Hepatocyte (in vitro differentiated cells): ENCODE measurements at regions not wholly inside any gene's neighbourhood (a gene's known extent, or its start where the extent isn't known, plus 50 kb on each side); places are given as distances from the start of the nearest gene placed in this dataset.

Experiments
- DNase-seq: peaks from one replicate; pipeline ENCODE4 v3.0.0-alpha.2; 2016; ENCODE audit warnings: low spot score
- H2AFZ ChIP-seq: fragments of 200-600 bp; sonication (generic); 2 replicates; pipeline ENCODE4 v1.6.0; 2016; ENCODE audit warnings: antibody characterized with exemption, mild to moderate bottlenecking
- H3K27ac ChIP-seq: fragments of 200-600 bp; sonication (generic); 2 replicates; pipeline ENCODE4 v1.5.1; 2016; ENCODE audit warnings: mild to moderate bottlenecking
- H3K27me3 ChIP-seq: fragments of 200-600 bp; sonication (generic); 2 replicates; pipeline ENCODE4 v1.6.1; 2016
- H3K36me3 ChIP-seq: fragments of 200-600 bp; sonication (generic); replicated peaks from 2 replicates; pipeline ENCODE4 v1.5.1; 2016; ENCODE audit warnings: low read depth; ENCODE audit not compliant: insufficient read depth
- H3K4me1 ChIP-seq: fragments of 200-600 bp; sonication (generic); 2 replicates; pipeline ENCODE4 v1.5.1; 2016; ENCODE audit warnings: mild to moderate bottlenecking, moderate library complexity; ENCODE audit not compliant: insufficient read depth
- H3K4me2 ChIP-seq: fragments of 200-600 bp; sonication (generic); 2 replicates; pipeline ENCODE4 v1.6.0; 2016
- H3K4me3 ChIP-seq: fragments of 200-600 bp; sonication (generic); 2 replicates; pipeline ENCODE4 v1.5.1; 2016; ENCODE audit warnings: mild to moderate bottlenecking
- H3K79me2 ChIP-seq: fragments of 200-600 bp; sonication (generic); 2 replicates; pipeline ENCODE4 v1.6.0; 2017; ENCODE audit warnings: mild to moderate bottlenecking
- H3K9me2 ChIP-seq: fragments of 200-600 bp; sonication (generic); replicated peaks from 2 replicates; pipeline ENCODE4 v1.6.0; 2017; ENCODE audit warnings: mild to moderate bottlenecking; ENCODE audit not compliant: insufficient read depth
- H3K9me3 ChIP-seq: fragments of 200-600 bp; sonication (generic); 2 replicates; pipeline ENCODE4 v1.5.1; 2016; ENCODE audit warnings: low read depth, mild to moderate bottlenecking
- H4K20me1 ChIP-seq: fragments of 200-600 bp; sonication (generic); 2 replicates; pipeline ENCODE4 v1.6.0; 2016; ENCODE audit warnings: mild to moderate bottlenecking; ENCODE audit not compliant: insufficient read depth, poor library complexity, severe bottlenecking
- CTCF ChIP-seq: fragments of 200-600 bp; sonication (generic); IDR thresholded peaks from 2 replicates; pipeline ENCODE4 v1.5.1; 2016; ENCODE audit warnings: antibody characterized with exemption, mild to moderate bottlenecking; ENCODE audit not compliant: poor library complexity
- EZH2 ChIP-seq: fragments of 200-600 bp; sonication (generic); IDR thresholded peaks from 2 replicates; pipeline ENCODE4 v1.6.1; 2016; ENCODE audit warnings: antibody characterized with exemption, mild to moderate bottlenecking, borderline replicate concordance
- EZH2phosphoT487 ChIP-seq: fragments of 200-600 bp; sonication (generic); IDR thresholded peaks from one replicate; pipeline ENCODE4 v1.6.1; 2018; ENCODE audit warnings: antibody characterized with exemption, mild to moderate bottlenecking, low read depth, moderate library complexity; ENCODE audit not compliant: unreplicated experiment, severe bottlenecking
- WGBS: methylation state at CpG from one replicate; pipeline ENCODE4 v1.1.6; 2016; ENCODE audit warnings: low lambda C conversion rate; ENCODE audit errors: missing lambda C conversion rate; 5-methylcytosine and 5-hydroxymethylcytosine counted together

GRCh38 chr12:74959657-74960056 lies 250.0 kb downstream of the KCNC2 start:
- Histone ChIP-seq H4K20me1 (no peaks in the 10 kb centered on the region), H3K9me2 (no peaks in the 10 kb centered on the region), H3K4me3 (no peak overlapping the region), H3K4me2 (no peak overlapping the region), H3K79me2 (no peaks in the 10 kb centered on the region), H3K27me3 (no peaks in the 10 kb centered on the region), H3K4me1 (no peaks in the 10 kb centered on the region), H3K27ac (no peak overlapping the region), H2AFZ (no peak overlapping the region), H3K36me3 (no peaks in the 10 kb centered on the region), H3K9me3 (peaks cover 8% of the 10 kb centered on the region)
- 96% methylated on average over 2 of the region's 2 CpGs for WGBS
- TF ChIP-seq EZH2 = no peak
- no peak for TF ChIP-seq EZH2phosphoT487
- TF ChIP-seq CTCF = no peak
- DNase-seq = no peak

- H3K27ac ChIP-seq = peak overlapping the region; percentile 22
- H3K36me3 ChIP-seq = no peaks in the 10 kb centered on the region
- TF ChIP-seq EZH2 (no peak), CTCF (no peak), EZH2phosphoT487 (no peak)
- H3K79me2 ChIP-seq = no peaks in the 10 kb centered on the region
- H2AFZ ChIP-seq = no peak overlapping the region
- H3K9me3 ChIP-seq = no peaks in the 10 kb centered on the region
- H4K20me1 ChIP-seq = no peaks in the 10 kb centered on the region
- no peaks in the 10 kb centered on the region for H3K27me3 ChIP-seq
- no peaks in the 10 kb centered on the region for H3K4me1 ChIP-seq
- 62% methylated on average over 1 of the region's 1 CpG for WGBS
- no peak for DNase-seq
- H3K4me2 ChIP-seq = no peak overlapping the region
- no peaks in the 10 kb centered on the region for H3K9me2 ChIP-seq
- H3K4me3 ChIP-seq = no peak overlapping the region
These were observed 246.3 kb downstream of the KCNC2 start for GRCh38 chr12:74963304-74963703.

- H4K20me1 ChIP-seq = no peaks in the 10 kb centered on the region
- no peak overlapping the region for H3K4me3 ChIP-seq
- H3K36me3 ChIP-seq = no peaks in the 10 kb centered on the region
- H3K4me2 ChIP-seq = peak overlapping the region; percentile 23
- 62% methylated on average over 5 of the region's 5 CpGs for WGBS
- DNase-seq = peak; percentile 59
- H3K4me1 ChIP-seq = no peaks in the 10 kb centered on the region
- no peaks in the 10 kb centered on the region for H3K27me3 ChIP-seq
- no peaks in the 10 kb centered on the region for H3K9me2 ChIP-seq
- H3K27ac ChIP-seq = peak overlapping the region; percentile 49
- TF ChIP-seq EZH2 = no peak
- TF ChIP-seq EZH2phosphoT487 = no peak
- no peak for TF ChIP-seq CTCF
- H3K9me3 ChIP-seq = no peaks in the 10 kb centered on the region
- no peak overlapping the region for H2AFZ ChIP-seq
- no peaks in the 10 kb centered on the region for H3K79me2 ChIP-seq
These were observed 245.7 kb downstream of the KCNC2 start for GRCh38 chr12:74963867-74964331.

GRCh38 chr12:74964390-74964789 lies 245.2 kb downstream of the KCNC2 start:
- 49% methylated on average over 2 of the region's 2 CpGs for WGBS
- TF ChIP-seq CTCF (no peak), EZH2phosphoT487 (no peak), EZH2 (no peak)

More at GRCh38 chr12:74964390-74964789, 245.2 kb downstream of the KCNC2 start:
- Histone ChIP-seq H3K36me3 (no peaks in the 10 kb centered on the region), H2AFZ (no peak overlapping the region), H3K4me3 (no peak overlapping the region), H3K4me1 (no peaks in the 10 kb centered on the region), H3K27me3 (no peaks in the 10 kb centered on the region), H3K27ac (peak overlapping the region; percentile 49), H3K9me3 (no peaks in the 10 kb centered on the region), H4K20me1 (no peaks in the 10 kb centered on the region), H3K9me2 (no peaks in the 10 kb centered on the region), H3K79me2 (no peaks in the 10 kb centered on the region), H3K4me2 (peak overlapping the region; percentile 23)
- no peak for DNase-seq
